Hematopoietic multipotent progenitor cell treated with erythropoietin and hydrocortisone succinate and interleukin-3 and kit ligand, for 17 days (in vitro differentiated cells): ENCODE measurements at regions not wholly inside any gene's neighbourhood (a gene's known extent, or its start where the extent isn't known, plus 50 kb on each side); places are given as distances from the start of the nearest gene placed in this dataset.
"Not testable (repeated sequence)": the region's sequence is repeated elsewhere in the genome, so short reads cannot be mapped to it uniquely, and the experiment has no call there.

ENCODE experiments used
- DNase-seq: peaks from one replicate; pipeline ENCODE4 v3.0.0-alpha.2; 2015; ENCODE audit warnings: low spot score

DNA sequence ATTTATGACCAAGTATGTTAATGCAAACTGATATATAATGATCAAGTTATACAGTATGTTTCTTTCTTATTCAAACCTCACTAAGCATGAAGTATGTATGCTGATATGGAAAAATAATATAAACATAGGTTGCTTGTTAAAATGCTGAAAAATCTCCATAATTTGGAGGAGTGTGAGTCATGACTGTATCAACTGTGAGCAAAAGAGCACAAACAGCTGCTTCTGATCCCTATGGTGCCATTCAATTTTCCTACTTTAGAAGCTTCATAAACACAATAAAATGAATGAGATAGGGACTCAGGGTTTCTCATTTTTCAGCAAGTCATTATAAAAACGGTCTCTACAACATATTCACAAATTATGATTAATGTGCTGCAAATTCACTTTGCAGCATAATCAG, 129.9 kb upstream of the TFPI start:
- DNase-seq = no peak

DNA sequence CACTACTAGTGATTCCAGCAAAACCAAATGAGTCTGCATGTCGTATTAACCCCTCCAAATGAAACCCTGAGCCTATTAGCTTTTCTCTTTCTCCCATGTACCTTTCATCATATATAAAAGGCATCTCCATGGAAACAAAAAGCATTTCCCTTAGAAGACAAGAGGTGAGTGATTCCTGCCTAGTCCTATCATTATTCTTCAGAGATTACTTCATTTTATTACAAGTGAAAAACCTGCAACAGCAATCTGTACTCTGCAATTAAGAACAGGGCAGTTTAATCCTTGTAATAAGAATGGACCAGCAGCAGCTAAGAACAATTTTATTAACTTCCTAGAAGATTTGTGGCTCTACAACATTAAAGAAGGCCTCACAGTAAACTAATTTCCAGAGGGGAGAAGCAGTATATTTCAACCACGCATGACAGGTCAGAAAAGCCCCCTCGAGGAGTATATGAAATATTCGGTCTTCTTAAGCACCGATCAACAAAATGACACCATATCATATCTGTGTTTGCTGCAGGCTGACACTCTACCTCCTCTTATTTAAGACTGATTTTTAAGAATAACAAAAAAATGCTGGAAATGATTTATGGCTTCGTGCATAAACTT, 132.3 kb upstream of the TFPI start:
- no peak for DNase-seq

DNA sequence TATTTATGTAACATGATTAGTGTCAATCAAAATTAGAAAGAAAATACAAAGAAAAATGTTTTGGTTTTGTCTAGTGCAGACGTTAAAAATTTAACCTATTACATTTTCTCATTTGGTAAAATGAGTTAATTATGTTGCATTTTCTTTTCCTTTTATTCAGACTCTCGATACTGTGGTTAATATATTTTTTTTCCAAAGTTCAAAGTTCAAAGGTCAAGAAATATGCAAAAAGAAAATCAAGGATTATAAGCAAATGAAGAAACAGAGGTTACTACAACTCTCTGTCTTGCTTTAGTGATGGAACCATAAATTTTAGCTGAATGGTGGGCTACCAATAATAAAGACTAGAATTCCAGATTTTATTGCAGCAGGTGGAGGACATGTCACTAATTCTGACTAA, 133.3 kb upstream of the TFPI start:
- no peak for DNase-seq

- DNase-seq = no peak
These were observed 135.1 kb upstream of the TFPI start for GRCh38 chr2:187689372-187689771.

- no peak for DNase-seq
These were observed 139.7 kb upstream of the TFPI start for GRCh38 chr2:187693923-187694322.

DNA sequence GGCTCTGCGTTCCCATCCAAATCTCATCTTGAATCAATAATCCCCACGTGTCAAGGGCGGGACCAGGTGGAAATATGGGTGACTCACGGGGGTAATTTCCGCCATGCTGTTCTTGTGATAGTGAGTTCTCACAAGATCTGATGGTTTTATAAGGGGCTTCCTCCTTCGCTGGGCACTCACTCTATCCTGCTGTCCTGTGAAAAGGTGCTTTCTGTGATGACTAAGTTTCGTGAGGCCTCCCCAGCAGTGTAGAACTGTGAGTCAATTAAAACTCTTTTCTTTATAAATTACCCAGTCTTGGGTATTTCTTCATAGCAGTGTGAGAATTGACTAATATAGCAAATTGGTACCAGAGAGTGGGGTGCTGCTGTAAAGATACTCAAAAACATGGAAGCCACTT, 142.4 kb upstream of the TFPI start:
- DNase-seq = not testable (repeated sequence)

DNA sequence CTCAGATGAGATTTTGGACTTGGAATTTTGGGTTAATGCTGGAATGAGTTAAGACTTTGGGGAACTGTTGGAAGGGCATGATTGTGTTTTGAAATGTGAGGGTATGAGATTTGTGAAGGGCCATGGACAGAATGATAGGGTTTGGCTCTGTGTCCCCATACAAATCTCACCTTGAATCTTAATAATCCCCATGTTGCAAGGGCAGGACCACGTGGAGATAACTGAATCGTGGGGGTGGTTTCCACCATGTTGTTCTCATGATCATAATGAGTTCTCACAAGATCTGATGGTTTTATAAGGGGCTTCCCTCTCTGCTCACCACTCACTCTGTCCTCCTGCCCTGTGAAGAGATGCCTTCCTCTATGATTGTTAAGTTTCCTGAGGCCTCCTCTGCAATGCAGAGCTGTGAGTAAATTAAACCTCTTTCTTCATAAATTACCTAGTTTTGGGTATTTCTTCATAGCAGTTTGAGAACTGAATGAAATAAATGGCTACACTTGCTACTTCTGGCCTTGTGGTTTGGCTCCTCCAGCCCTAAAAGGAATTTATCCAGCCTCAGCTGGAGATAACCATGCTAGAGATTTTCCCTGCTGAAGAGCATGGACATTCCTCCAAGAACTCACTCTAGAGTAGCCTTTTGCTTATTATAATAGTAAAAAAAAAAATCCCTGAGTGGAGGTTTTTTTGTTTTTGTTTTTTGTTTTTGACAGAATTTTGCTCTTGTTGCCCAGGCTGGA, 144.3 kb upstream of the TFPI start:
- no peak for DNase-seq

- DNase-seq = no peak
These were observed 147.9 kb upstream of the TFPI start for GRCh38 chr2:187702157-187702556.

- DNase-seq = no peak
These were observed 154.0 kb upstream of the TFPI start for GRCh38 chr2:187708272-187708671.

GRCh38 chr2:187709065-187709464, 154.8 kb upstream of the TFPI start:
- DNase-seq = no peak

GRCh38 chr2:187710791-187711521, 156.7 kb upstream of the TFPI start:
- no peak for DNase-seq

DNA sequence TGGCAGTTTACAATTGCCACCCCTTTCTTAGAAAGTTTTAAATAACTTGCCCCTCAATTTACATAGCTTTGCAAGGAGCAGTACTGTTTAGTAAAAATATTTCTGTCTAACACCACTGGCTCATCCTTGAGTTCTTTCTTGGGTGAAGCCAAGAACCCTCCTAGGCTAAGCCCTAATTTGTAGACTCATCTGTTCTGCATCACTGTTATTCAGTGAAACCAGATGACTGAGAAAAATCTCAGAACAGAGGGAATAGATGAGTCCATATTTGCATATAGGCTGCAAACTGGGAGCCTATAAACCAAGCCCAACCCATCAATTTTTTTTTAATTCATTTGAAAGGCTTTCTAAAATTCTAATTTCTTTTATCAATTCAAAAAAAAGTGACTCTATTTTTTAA, 161.4 kb upstream of the TFPI start:
- DNase-seq = no peak

DNA sequence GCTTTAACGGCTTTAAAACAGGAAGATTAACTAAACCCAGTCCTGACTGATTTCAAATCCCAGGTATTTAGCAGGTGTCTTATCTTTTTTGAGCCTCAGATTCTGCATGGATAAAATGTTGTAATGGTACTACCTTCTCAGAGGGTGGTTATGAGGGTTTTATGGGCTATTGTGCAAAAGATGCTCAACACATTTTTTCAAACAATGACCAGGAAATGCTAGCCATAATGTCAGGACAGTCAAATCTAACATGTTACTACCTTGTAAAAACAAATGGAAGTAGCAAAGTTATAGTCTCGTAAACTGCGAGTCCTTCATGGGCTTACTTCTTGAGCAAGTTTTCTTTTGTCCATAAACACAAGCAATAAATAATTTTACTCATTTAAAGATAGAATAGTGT, 162.1 kb upstream of the TFPI start:
- DNase-seq = no peak

- DNase-seq = no peak
These were observed 163.9 kb upstream of the TFPI start for GRCh38 chr2:187718092-187718491.

- DNase-seq = no peak
These were observed 165.3 kb upstream of the TFPI start for GRCh38 chr2:187719510-187719909.

- DNase-seq = no peak
These were observed 194.7 kb upstream of the TFPI start for GRCh38 chr2:187748958-187749357.

- DNase-seq = no peak
These were observed 195.7 kb upstream of the TFPI start for GRCh38 chr2:187749804-187750431.

DNA sequence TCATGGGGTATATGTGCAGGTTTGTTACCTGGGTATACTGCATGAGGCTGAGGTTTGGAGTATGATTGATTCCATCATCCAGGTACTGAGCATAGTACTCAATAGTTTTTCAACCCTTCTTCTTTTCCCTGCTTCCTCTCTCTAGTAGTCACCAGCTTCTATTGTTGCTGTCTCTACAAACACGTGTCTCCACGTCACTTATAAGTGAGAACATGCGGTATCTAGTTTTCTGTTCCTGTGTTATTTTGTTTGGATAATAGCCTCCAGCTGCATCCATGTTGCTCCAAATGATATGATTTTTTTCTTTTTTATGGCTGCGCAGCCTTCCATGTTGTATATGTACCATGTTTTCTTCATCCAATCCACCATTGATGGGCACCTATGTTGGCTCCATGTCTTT, 214.8 kb upstream of the TFPI start:
- no peak for DNase-seq

DNA sequence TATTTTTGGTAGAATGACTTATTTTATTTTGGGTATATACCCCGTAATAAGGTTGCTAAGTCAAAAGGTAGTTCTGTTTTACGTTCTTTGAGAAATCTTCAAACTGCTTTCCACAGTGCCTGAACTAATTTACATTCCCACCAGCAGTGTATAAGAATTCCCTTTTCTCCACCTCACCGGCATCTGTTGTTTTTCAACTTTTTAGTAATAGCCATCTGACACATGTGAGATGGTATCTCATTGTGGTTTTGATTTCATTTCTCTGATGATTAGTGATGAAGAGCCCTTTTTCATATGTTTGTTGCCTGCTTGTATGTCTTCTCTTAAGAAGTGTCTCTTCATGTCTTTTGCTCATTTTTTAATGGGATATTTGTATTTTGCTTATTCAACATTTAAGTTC, 215.2 kb upstream of the TFPI start:
- DNase-seq = no peak

- DNase-seq = no peak
These were observed 220.4 kb upstream of the TFPI start for GRCh38 chr2:187774551-187775071.

- no peak for DNase-seq
These were observed 221.0 kb upstream of the TFPI start for GRCh38 chr2:187775196-187775595.

DNA sequence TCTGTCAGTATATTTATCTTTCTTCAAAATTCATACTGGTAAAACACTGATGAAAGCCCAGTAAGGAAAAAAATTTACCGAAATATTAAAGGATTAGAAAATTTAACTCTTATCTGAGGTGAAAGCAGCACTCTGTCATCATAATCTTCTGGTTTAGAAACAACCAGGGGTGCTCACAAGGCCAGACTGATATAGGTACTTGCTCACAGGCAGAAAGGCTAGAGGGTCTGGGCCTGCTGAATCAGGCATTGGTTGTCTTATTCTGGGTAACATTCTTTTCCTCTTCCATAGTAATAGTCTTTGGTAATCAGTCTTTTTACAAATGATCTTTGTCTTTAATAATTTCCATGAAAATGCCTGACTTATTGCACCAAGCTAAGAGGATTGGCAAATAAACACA, 221.4 kb upstream of the TFPI start:
- no peak for DNase-seq

DNA sequence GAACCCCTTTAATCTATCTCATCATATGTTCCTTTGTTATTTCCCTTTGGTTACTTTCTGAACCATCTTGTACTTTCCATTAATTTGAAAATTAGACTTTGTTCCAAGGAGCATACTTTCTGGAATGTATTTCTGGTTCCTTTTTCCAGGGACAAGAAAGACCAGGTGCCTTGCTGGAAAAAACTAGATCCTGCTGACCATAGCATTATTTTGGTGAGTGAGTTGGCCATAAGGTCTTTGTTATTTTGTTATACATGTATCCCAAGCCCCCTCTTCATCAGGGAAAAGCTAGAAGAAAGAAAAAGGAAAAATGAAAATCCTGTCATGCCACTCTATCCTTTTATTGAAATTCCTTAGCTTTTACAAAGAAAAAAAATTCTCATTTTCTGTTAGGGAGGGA, 228.1 kb upstream of the TFPI start:
- DNase-seq = no peak
